Neural progenitor cell (in vitro differentiated cells): ENCODE measurements at regions not wholly inside any gene's neighbourhood (a gene's known extent, or its start where the extent isn't known, plus 50 kb on each side); places are given as distances from the start of the nearest gene placed in this dataset.

Experiments
- DNase-seq: peaks from one replicate; pipeline ENCODE4 v3.0.0-alpha.2; 2016; ENCODE audit warnings: low spot score
- H2AFZ ChIP-seq: fragments of 200-600 bp; sonication (generic); replicated peaks from 2 replicates; pipeline ENCODE4 v1.6.1; 2016; ENCODE audit warnings: antibody characterized with exemption
- H3F3A ChIP-seq: fragments of 200-600 bp; sonication (generic); 2 replicates; pipeline ENCODE4 v1.6.1; 2016; ENCODE audit warnings: antibody characterized with exemption, low read depth
- H3K27ac ChIP-seq: fragments of 200-600 bp; sonication (generic); 2 replicates; pipeline ENCODE4 v1.5.1; 2016; ENCODE audit warnings: mild to moderate bottlenecking
- H3K27me3 ChIP-seq: fragments of 200-600 bp; sonication (generic); 2 replicates; pipeline ENCODE4 v1.6.1; 2016; ENCODE audit warnings: mild to moderate bottlenecking, moderate library complexity
- H3K36me3 ChIP-seq: fragments of 200-600 bp; sonication (generic); 2 replicates; pipeline ENCODE4 v1.5.1; 2016
- H3K4me1 ChIP-seq: fragments of 200-600 bp; sonication (generic); 2 replicates; pipeline ENCODE4 v1.6.1; 2016; ENCODE audit warnings: mixed run types
- H3K4me2 ChIP-seq: fragments of 200-600 bp; sonication (generic); 2 replicates; pipeline ENCODE4 v1.6.1; 2016
- H3K4me3 ChIP-seq: fragments of 200-600 bp; sonication (generic); 2 replicates; pipeline ENCODE4 v1.5.1; 2016
- H3K79me2 ChIP-seq: fragments of 200-600 bp; sonication (generic); 2 replicates; pipeline ENCODE4 v1.6.1; 2016; ENCODE audit warnings: low read depth
- H3K9ac ChIP-seq: fragments of 200-600 bp; sonication (generic); 2 replicates; pipeline ENCODE4 v1.6.1; 2016
- H3K9me3 ChIP-seq: fragments of 200-600 bp; sonication (generic); 2 replicates; pipeline ENCODE4 v1.5.1; 2016; ENCODE audit warnings: low read depth
- H4K20me1 ChIP-seq: fragments of 200-600 bp; sonication (generic); 2 replicates; pipeline ENCODE4 v1.6.1; 2016; ENCODE audit warnings: low read depth
- H3K27ac Mint-ChIP-seq: 3 replicates; pipeline ENCODE4 v1.8.0; 2021; ENCODE audit warnings: mixed read lengths
- H3K27me3 Mint-ChIP-seq: 2 replicates; pipeline ENCODE4 v1.8.0; 2022; ENCODE audit warnings: low read depth, mild to moderate bottlenecking, inconsistent platforms, moderate library complexity, mixed read lengths; ENCODE audit not compliant: insufficient read depth
- H3K36me3 Mint-ChIP-seq: 3 replicates; pipeline ENCODE4 v1.8.0; 2021; ENCODE audit warnings: mixed read lengths
- H3K4me1 Mint-ChIP-seq: 3 replicates; pipeline ENCODE4 v1.8.0; 2021; ENCODE audit warnings: mixed read lengths
- H3K4me3 Mint-ChIP-seq: 3 replicates; pipeline ENCODE4 v1.8.0; 2021; ENCODE audit warnings: mild to moderate bottlenecking, moderate library complexity, mixed read lengths
- H3K9me3 Mint-ChIP-seq: 3 replicates; pipeline ENCODE4 v1.8.0; 2020; ENCODE audit warnings: mixed read lengths
- EZH2 ChIP-seq: fragments of 200-600 bp; sonication (generic); IDR thresholded peaks from 2 replicates; pipeline ENCODE4 v1.6.1; 2017; ENCODE audit warnings: antibody characterized with exemption, mild to moderate bottlenecking, moderate library complexity
- EZH2phosphoT487 ChIP-seq: fragments of 200-600 bp; sonication (generic); IDR thresholded peaks from 2 replicates; pipeline ENCODE4 v1.6.1; 2017; ENCODE audit warnings: antibody characterized with exemption
- TF ChIP-seq, protein P1 (sequence below): fragments of 200-600 bp; sonication (generic); IDR thresholded peaks from 2 replicates; pipeline ENCODE4 v1.5.1; 2017; ENCODE audit warnings: antibody characterized with exemption, mild to moderate bottlenecking

DNA sequence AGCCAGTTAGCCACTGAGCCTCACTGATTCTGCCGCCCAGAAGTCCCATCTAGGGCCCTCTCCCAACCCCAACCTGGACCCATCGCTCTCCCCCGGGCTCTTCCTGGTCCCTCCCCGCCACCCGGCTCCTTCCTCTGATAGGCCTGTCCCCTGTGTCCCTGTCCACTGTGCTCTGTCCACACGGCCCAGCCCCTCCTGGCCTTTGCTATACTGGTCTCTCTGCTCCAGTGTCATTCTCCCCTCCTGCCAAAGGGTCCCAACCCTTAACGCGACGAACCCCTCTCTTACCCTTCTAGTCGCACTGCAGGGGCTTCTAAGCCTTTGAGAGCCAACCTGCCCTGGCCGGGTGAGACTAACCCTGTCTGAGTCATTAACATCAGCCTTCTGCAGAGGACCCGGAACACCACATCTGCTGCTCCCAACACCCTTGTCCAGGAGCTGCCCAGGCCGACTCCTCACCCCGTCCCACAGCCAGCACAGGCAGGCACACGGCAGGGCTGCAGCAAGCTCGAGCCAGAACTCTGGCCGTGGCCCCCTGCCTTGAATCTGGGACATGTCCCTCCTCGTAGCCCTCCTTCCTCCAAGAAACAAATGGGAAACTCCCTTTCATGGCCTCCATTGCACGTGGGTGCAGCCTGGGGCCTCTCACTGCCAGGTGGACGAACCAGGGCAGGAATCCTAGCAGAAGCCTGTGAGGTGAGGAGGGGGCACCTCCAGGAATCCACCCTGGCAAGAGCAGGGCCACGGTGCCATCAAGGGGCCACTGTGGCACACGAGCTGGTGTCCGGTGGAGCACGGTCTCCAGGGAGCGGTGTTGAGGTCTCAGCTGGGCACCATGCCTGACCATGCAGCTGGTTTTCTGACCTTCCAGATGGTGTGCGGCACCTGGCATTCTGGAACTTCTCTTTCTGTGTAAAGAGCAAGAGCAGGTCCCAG, 140.9 kb upstream of the IQSEC1 start:
- H3K9me3 Mint-ChIP-seq: no peaks in the 10 kb centered on the region
- H3K27me3 Mint-ChIP-seq: peaks cover 12% of the 10 kb centered on the region
- Histone ChIP-seq H4K20me1 (no peaks in the 10 kb centered on the region), H3K4me2 (no peak overlapping the region), H3K27ac (no peak overlapping the region), H3K4me1 (peaks cover 8% of the 10 kb centered on the region), H3K4me3 (no peak overlapping the region), H3K9ac (no peak overlapping the region), H2AFZ (no peak overlapping the region), H3K79me2 (no peaks in the 10 kb centered on the region), H3F3A (no peaks in the 10 kb centered on the region), H3K27me3 (no peaks in the 10 kb centered on the region), H3K36me3 (no peaks in the 10 kb centered on the region), H3K9me3 (no peaks in the 10 kb centered on the region)
- H3K4me3 Mint-ChIP-seq: no peak overlapping the region
- no peak overlapping the region for H3K27ac Mint-ChIP-seq
- H3K4me1 Mint-ChIP-seq: peaks cover 27% of the 10 kb centered on the region
- H3K36me3 Mint-ChIP-seq: no peaks in the 10 kb centered on the region
- DNase-seq: no peak
- TF ChIP-seq EZH2: no peak
- TF ChIP-seq, protein P1, sequence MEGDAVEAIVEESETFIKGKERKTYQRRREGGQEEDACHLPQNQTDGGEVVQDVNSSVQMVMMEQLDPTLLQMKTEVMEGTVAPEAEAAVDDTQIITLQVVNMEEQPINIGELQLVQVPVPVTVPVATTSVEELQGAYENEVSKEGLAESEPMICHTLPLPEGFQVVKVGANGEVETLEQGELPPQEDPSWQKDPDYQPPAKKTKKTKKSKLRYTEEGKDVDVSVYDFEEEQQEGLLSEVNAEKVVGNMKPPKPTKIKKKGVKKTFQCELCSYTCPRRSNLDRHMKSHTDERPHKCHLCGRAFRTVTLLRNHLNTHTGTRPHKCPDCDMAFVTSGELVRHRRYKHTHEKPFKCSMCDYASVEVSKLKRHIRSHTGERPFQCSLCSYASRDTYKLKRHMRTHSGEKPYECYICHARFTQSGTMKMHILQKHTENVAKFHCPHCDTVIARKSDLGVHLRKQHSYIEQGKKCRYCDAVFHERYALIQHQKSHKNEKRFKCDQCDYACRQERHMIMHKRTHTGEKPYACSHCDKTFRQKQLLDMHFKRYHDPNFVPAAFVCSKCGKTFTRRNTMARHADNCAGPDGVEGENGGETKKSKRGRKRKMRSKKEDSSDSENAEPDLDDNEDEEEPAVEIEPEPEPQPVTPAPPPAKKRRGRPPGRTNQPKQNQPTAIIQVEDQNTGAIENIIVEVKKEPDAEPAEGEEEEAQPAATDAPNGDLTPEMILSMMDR: no peak
- no peak for TF ChIP-seq EZH2phosphoT487

DNA sequence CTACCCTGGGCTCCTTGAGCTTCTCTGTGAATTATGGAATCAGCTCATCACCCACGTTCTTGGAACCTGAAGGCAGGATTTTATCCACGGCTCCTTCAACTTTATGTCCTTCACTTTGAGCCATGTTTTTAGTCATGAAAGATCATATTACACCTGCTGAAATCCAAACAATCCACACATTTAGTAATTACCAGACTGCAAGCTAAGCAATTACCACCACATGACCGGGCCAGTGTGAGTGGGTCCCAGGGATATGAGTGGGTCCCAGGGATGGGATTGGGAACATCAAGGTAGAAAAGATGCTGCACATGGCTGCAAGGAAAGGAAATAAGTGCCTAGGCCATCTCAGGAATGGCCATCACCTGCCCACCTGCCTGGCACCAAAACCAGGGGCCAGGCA, 140.3 kb upstream of the IQSEC1 start:
- H3K79me2 ChIP-seq: no peaks in the 10 kb centered on the region
- no peak overlapping the region for H3K4me3 Mint-ChIP-seq
- H3K4me1 ChIP-seq: peaks cover 8% of the 10 kb centered on the region
- no peak for DNase-seq
- no peaks in the 10 kb centered on the region for H3K9me3 ChIP-seq
- H2AFZ ChIP-seq: no peak overlapping the region
- peaks cover 13% of the 10 kb centered on the region for H3K27me3 Mint-ChIP-seq
- H3K36me3 Mint-ChIP-seq: no peaks in the 10 kb centered on the region
- no peaks in the 10 kb centered on the region for H3K36me3 ChIP-seq
- H3K27ac ChIP-seq: no peak overlapping the region
- no peak overlapping the region for H3K4me2 ChIP-seq
- H3F3A ChIP-seq: no peaks in the 10 kb centered on the region
- H3K4me3 ChIP-seq: no peak overlapping the region
- no peak overlapping the region for H3K9ac ChIP-seq
- no peaks in the 10 kb centered on the region for H3K9me3 Mint-ChIP-seq
- no peaks in the 10 kb centered on the region for H4K20me1 ChIP-seq
- no peaks in the 10 kb centered on the region for H3K27me3 ChIP-seq
- peaks cover 22% of the 10 kb centered on the region for H3K4me1 Mint-ChIP-seq
- no peak overlapping the region for H3K27ac Mint-ChIP-seq
- TF ChIP-seq, protein P1: no peak
- no peak for TF ChIP-seq EZH2
- TF ChIP-seq EZH2phosphoT487: no peak

DNA sequence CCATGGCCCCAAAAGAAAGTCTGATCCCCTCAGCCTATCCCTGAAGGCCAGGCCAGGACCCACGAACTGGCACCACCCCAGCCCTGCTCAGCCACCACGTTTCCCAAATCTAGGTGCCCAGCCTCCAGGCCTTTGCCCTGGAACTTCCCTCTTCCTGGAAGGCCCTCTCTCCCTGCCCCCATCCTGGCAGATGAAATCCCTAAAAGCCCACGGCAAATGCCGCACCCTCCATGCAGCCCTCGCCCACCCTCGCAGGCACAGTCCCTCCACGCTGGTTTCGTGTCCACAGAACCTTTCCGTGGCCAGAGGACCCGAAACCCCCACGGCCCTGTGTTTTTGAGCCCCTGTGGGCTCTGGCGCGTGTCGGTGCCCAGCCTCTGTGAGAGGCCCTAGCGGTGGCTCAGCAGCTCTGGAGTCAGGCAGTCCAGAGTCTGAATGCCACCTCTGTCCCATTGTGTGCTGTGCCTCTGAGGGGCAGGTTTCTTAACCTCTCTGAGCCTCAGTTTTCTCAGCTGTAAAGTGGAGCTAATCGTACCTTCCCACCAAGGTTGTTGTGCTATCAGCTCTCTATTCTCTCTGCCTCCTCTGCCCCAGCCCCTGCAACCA, 138.5 kb upstream of the IQSEC1 start:
- H3K4me1 Mint-ChIP-seq: peaks cover 16% of the 10 kb centered on the region
- no peak overlapping the region for H3K4me2 ChIP-seq
- no peaks in the 10 kb centered on the region for H3K27me3 ChIP-seq
- peak overlapping the region; percentile 90 for H3K27ac Mint-ChIP-seq
- H3K9me3 Mint-ChIP-seq: no peaks in the 10 kb centered on the region
- H3K9ac ChIP-seq: no peak overlapping the region
- no peak overlapping the region for H3K4me3 ChIP-seq
- no peaks in the 10 kb centered on the region for H3K79me2 ChIP-seq
- H3F3A ChIP-seq: no peaks in the 10 kb centered on the region
- no peaks in the 10 kb centered on the region for H3K36me3 Mint-ChIP-seq
- TF ChIP-seq, protein P1: no peak
- TF ChIP-seq EZH2phosphoT487 (no peak), EZH2 (no peak)
- peaks cover 8% of the 10 kb centered on the region for H3K4me1 ChIP-seq
- no peaks in the 10 kb centered on the region for H4K20me1 ChIP-seq
- DNase-seq: no peak
- H2AFZ ChIP-seq: no peak overlapping the region
- H3K27ac ChIP-seq: no peak overlapping the region
- H3K27me3 Mint-ChIP-seq: peaks cover 13% of the 10 kb centered on the region
- no peaks in the 10 kb centered on the region for H3K9me3 ChIP-seq
- H3K36me3 ChIP-seq: no peaks in the 10 kb centered on the region
- no peak overlapping the region for H3K4me3 Mint-ChIP-seq
